RWPE1 (cell line): ENCODE measurements at regions not wholly inside any gene's neighbourhood (a gene's known extent, or its start where the extent isn't known, plus 50 kb on each side); places are given as distances from the start of the nearest gene placed in this dataset.

Source experiments
- CTCF ChIA-PET: fragments of 350-600 bp; sonication (Branson Sonifier 250); formaldehyde crosslinking; extraction: SDS; loops from one replicate; lab custom pipeline; 2021; lab: Yijun Ruan, JAX
- POLR2A ChIA-PET: fragments of 400-600 bp; formaldehyde crosslinking; extraction: SDS; loops from one replicate; lab custom pipeline; 2020; ENCODE audit warnings: antibody characterized with exemption; ENCODE audit not compliant: low non-redundant PET; lab: Yijun Ruan, JAX
- DNase-seq: peaks from one replicate; pipeline ENCODE4 v3.0.0; 2012; ENCODE audit warnings: low spot score
- H3K27ac ChIP-seq: fragments of 450-650 bp; 2 replicates; pipeline ENCODE4 v1.5.1; 2017
- TF ChIP-seq, protein P1 (sequence below): fragments of 450-650 bp; conservative IDR thresholded peaks from 2 replicates; pipeline ENCODE4 v1.5.1; 2017; ENCODE audit warnings: low read depth, mild to moderate bottlenecking

DNA sequence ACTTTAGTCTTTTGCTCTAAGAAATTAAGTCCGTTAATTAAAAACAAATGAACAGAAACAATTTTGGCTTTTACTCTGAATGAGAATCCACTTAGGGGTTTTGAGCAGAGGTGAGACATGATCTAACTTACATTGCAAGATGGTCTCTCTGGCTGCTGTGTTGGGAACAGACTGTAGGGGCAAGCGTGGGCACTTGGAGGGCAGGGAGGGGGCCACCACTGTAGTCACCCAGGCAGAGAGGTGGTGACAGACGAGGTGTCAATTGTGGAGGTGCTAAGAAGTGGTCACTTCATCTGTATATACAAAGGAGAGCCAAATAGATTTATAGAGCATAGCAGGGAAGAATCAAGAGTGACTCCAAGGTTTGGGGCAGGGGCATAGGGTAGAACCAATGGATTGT, 71.1 kb upstream of the IRF2BP2 start:
- DNase-seq: no peak
- ChIA-PET POLR2A (no interaction called here), CTCF (no interaction called here)
- TF ChIP-seq, protein P1, sequence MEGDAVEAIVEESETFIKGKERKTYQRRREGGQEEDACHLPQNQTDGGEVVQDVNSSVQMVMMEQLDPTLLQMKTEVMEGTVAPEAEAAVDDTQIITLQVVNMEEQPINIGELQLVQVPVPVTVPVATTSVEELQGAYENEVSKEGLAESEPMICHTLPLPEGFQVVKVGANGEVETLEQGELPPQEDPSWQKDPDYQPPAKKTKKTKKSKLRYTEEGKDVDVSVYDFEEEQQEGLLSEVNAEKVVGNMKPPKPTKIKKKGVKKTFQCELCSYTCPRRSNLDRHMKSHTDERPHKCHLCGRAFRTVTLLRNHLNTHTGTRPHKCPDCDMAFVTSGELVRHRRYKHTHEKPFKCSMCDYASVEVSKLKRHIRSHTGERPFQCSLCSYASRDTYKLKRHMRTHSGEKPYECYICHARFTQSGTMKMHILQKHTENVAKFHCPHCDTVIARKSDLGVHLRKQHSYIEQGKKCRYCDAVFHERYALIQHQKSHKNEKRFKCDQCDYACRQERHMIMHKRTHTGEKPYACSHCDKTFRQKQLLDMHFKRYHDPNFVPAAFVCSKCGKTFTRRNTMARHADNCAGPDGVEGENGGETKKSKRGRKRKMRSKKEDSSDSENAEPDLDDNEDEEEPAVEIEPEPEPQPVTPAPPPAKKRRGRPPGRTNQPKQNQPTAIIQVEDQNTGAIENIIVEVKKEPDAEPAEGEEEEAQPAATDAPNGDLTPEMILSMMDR: no peak
- H3K27ac ChIP-seq: no peak overlapping the region

DNA sequence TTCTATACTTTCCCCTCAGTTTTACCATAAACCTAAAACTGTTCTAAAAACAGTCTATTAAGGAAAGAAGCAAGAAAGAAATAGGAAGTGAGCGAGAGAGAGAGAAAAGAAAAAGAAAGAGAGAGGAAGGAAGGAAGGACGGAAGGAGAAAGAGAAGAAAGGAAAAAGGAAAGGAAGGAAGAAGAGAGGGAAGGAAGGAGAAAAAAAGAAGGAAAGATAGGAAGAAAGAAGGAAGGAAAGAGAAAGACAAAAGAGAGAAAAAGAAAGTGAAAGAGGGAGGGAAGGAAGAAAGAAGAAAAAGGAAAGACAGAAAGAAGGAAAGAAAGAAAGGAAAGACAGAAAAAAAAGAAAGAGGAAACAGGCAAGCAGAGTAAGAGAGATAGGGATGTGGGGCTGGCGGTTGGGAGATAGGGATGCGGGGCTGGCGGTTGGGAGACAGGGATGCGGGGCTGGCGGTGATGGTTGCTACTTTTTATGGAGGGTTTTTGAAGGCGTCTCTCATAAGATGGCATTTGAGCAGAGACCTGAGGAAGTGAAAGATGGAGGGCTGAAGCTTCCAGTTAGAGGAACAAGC, 70.4 kb upstream of the IRF2BP2 start:
- POLR2A ChIA-PET: no interaction called here
- TF ChIP-seq, protein P1: no peak
- CTCF ChIA-PET: interaction anchor here (0.6 kb wide), 1 partner anchor 9 kb away, joined by 3 read pairs; no protein-coding TSS in a partner anchor

GRCh38 chr1:234676103-234676594, 66.2 kb upstream of the IRF2BP2 start:
- TF ChIP-seq, protein P1: no peak
- POLR2A ChIA-PET: no interaction called here
- CTCF ChIA-PET: interaction anchor here (1.3 kb wide), 1 partner anchor 17 kb away, joined by 4 read pairs; no protein-coding TSS in a partner anchor
- no peak overlapping the region for H3K27ac ChIP-seq
- DNase-seq: peak; percentile 45

More for the DNA sequence above, 70.4 kb upstream of the IRF2BP2 start:
- no peak for DNase-seq
- H3K27ac ChIP-seq: no peak overlapping the region

- no peak overlapping the region for H3K27ac ChIP-seq
- ChIA-PET CTCF (no interaction called here), POLR2A (no interaction called here)
- TF ChIP-seq, protein P1: no peak
- DNase-seq: no peak
These were observed 65.6 kb upstream of the IRF2BP2 start for GRCh38 chr1:234675572-234675971.

DNA sequence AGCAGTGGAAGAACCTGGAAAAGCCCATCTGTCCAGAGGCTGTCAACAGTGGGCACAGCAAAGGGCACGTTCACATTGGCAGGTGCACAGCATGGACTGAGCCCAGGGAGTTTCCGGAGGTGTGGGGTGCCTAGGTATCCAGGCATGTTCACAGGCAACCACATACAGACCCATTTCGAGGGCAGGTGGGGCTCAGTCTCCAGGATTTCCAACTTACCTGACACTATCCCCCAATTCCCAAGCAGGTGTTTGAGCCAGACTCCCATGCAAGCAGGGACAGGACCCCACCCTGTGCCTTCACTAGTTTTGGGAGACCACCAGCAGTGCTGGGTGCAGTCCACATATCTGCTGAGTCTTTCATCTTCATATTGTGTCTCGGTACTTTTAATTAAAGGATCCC, 65.0 kb upstream of the IRF2BP2 start:
- CTCF ChIA-PET: no interaction called here
- POLR2A ChIA-PET: no interaction called here
- H3K27ac ChIP-seq: no peak overlapping the region
- no peak for DNase-seq
- TF ChIP-seq, protein P1: no peak

GRCh38 chr1:234674218-234674815, 64.3 kb upstream of the IRF2BP2 start:
- no peak for DNase-seq
- no peak overlapping the region for H3K27ac ChIP-seq
- TF ChIP-seq, protein P1: no peak
- ChIA-PET POLR2A (no interaction called here), CTCF (no interaction called here)
